ENCODE measurements at regions not wholly inside any gene's neighbourhood (a gene's known extent, or its start where the extent isn't known, plus 50 kb on each side); places are given as distances from the start of the nearest gene placed in this dataset.
"Not testable (repeated sequence)": the region's sequence is repeated elsewhere in the genome, so short reads cannot be mapped to it uniquely, and the experiment has no call there.

GRCh38 chr13:87736849-87737385 lies 65.7 kb downstream of the SLITRK5 start:
- no peak for DNase-seq (ENCODE audit: low spot score)

GRCh38 chr13:87754097-87754496 lies 82.9 kb downstream of the SLITRK5 start:
- no peak for DNase-seq (ENCODE audit: low spot score)

- DNase-seq (ENCODE audit: low spot score): no peak
Observed at GRCh38 chr13:87769445-87769844, 98.3 kb downstream of the SLITRK5 start.

GRCh38 chr13:87777387-87777786 lies 106.2 kb downstream of the SLITRK5 start:
- no peak for DNase-seq (ENCODE audit: low spot score)

- DNase-seq (ENCODE audit: low spot score): no peak
Observed at GRCh38 chr13:87778128-87778527, 107.0 kb downstream of the SLITRK5 start.

GRCh38 chr13:87779426-87779825 lies 108.3 kb downstream of the SLITRK5 start:
- no peak for DNase-seq (ENCODE audit: low spot score)

GRCh38 chr13:87783366-87783765 lies 112.2 kb downstream of the SLITRK5 start:
- no peak for DNase-seq (ENCODE audit: low spot score)

- no peak for DNase-seq (ENCODE audit: low spot score)
Observed at GRCh38 chr13:87788363-87788762, 117.2 kb downstream of the SLITRK5 start.

- no peak for DNase-seq (ENCODE audit: low spot score)
Observed at GRCh38 chr13:87792878-87793277, 121.7 kb downstream of the SLITRK5 start.

GRCh38 chr13:87798536-87798935 lies 127.4 kb downstream of the SLITRK5 start:
- no peak for DNase-seq (ENCODE audit: low spot score)

GRCh38 chr13:87810391-87810801 lies 139.2 kb downstream of the SLITRK5 start:
- DNase-seq (ENCODE audit: low spot score): no peak

GRCh38 chr13:87810920-87811344 lies 139.8 kb downstream of the SLITRK5 start:
- no peak for DNase-seq (ENCODE audit: low spot score)

GRCh38 chr13:87814403-87814802 lies 143.2 kb downstream of the SLITRK5 start:
- DNase-seq (ENCODE audit: low spot score): no peak

GRCh38 chr13:87820241-87820640 lies 149.1 kb downstream of the SLITRK5 start:
- DNase-seq (ENCODE audit: low spot score): no peak

GRCh38 chr13:87821512-87821911 lies 150.3 kb downstream of the SLITRK5 start:
- no peak for DNase-seq (ENCODE audit: low spot score)

- not testable (repeated sequence) for DNase-seq (ENCODE audit: low spot score)
Observed at GRCh38 chr13:87826301-87826700, 155.1 kb downstream of the SLITRK5 start.

- peak; percentile 58 for DNase-seq (ENCODE audit: low spot score)
Observed at GRCh38 chr13:87827479-87827878, 156.3 kb downstream of the SLITRK5 start.

- DNase-seq (ENCODE audit: low spot score): no peak
Observed at GRCh38 chr13:87837522-87837921, 166.4 kb downstream of the SLITRK5 start.

- no peak for DNase-seq (ENCODE audit: low spot score)
Observed at GRCh38 chr13:87837946-87838345, 166.8 kb downstream of the SLITRK5 start.

- DNase-seq (ENCODE audit: low spot score): no peak
Observed at GRCh38 chr13:87851410-87851809, 180.2 kb downstream of the SLITRK5 start.

- DNase-seq (ENCODE audit: low spot score): no peak
Observed at GRCh38 chr13:87855553-87855952, 184.4 kb downstream of the SLITRK5 start.

GRCh38 chr13:87859261-87859660 lies 188.1 kb downstream of the SLITRK5 start:
- no peak for DNase-seq (ENCODE audit: low spot score)

- no peak for DNase-seq (ENCODE audit: low spot score)
Observed at GRCh38 chr13:87867426-87867825, 196.3 kb downstream of the SLITRK5 start.

- DNase-seq (ENCODE audit: low spot score): no peak
Observed at GRCh38 chr13:87868731-87869130, 197.6 kb downstream of the SLITRK5 start.

GRCh38 chr13:87872813-87873212 lies 201.6 kb downstream of the SLITRK5 start:
- DNase-seq (ENCODE audit: low spot score): no peak
